PC-9 (cell line): ENCODE measurements at regions not wholly inside any gene's neighbourhood (a gene's known extent, or its start where the extent isn't known, plus 50 kb on each side); places are given as distances from the start of the nearest gene placed in this dataset.

Source experiments
- EZH2 ChIP-seq: fragments of 200-600 bp; sonication (generic); IDR thresholded peaks from 2 replicates; pipeline ENCODE4 v1.8.0; 2017; ENCODE audit warnings: antibody characterized with exemption, low read depth
- TF ChIP-seq, protein P1 (sequence below): fragments of 200-600 bp; sonication (generic); conservative IDR thresholded peaks from 2 replicates; pipeline ENCODE4 v1.6.1; 2017; ENCODE audit warnings: mixed run types, antibody characterized with exemption, mild to moderate bottlenecking, moderate library complexity

- no peak for TF ChIP-seq EZH2
- TF ChIP-seq, protein P1, sequence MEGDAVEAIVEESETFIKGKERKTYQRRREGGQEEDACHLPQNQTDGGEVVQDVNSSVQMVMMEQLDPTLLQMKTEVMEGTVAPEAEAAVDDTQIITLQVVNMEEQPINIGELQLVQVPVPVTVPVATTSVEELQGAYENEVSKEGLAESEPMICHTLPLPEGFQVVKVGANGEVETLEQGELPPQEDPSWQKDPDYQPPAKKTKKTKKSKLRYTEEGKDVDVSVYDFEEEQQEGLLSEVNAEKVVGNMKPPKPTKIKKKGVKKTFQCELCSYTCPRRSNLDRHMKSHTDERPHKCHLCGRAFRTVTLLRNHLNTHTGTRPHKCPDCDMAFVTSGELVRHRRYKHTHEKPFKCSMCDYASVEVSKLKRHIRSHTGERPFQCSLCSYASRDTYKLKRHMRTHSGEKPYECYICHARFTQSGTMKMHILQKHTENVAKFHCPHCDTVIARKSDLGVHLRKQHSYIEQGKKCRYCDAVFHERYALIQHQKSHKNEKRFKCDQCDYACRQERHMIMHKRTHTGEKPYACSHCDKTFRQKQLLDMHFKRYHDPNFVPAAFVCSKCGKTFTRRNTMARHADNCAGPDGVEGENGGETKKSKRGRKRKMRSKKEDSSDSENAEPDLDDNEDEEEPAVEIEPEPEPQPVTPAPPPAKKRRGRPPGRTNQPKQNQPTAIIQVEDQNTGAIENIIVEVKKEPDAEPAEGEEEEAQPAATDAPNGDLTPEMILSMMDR = no peak
These were observed 378.6 kb downstream of the GADD45G start for GRCh38 chr9:89983411-89983810.
